ENCODE measurements at regions not wholly inside any gene's neighbourhood (a gene's known extent, or its start where the extent isn't known, plus 50 kb on each side); places are given as distances from the start of the nearest gene placed in this dataset.

GRCh38 chr12:115216301-115216700 is 532.3 kb upstream of the TBX3 start:
- Histone ChIP-seq H3K9ac (ENCODE audit: insufficient read depth in 1 of 2, low read length in 2 of 2) (no peak overlapping the region), H3K36me3 (ENCODE audit: control insufficient read depth in 4 of 4, insufficient read depth in 4 of 4, low read length in 4 of 4) (no peaks in the 10 kb centered on the region), H3K27me3 (ENCODE audit: control insufficient read depth in 3 of 3, insufficient read depth in 3 of 3, low read length in 2 of 3) (no peaks in the 10 kb centered on the region), H3K27ac (ENCODE audit: low read depth in 1 of 2, low read length in 1 of 2) (no peak overlapping the region), H3K4me1 (ENCODE audit: control insufficient read depth in 5 of 5, insufficient read depth in 5 of 5, low read length in 5 of 5) (peaks cover 0 to 23% (median 0%) of the 10 kb centered on the region in 5 donors), H3K9me3 (ENCODE audit: control insufficient read depth in 4 of 4, insufficient read depth in 3 of 4, low read length in 3 of 4) (no peaks in the 10 kb centered on the region), H3K4me3 (no peak overlapping the region)
- no peak for ATAC-seq (ENCODE audit: insufficient read depth, low FRiP score)
- DNase-seq: peak in 2 of 3 donors; percentile 28 to 38
- WGBS, 2 donors: 69 to 81% methylated on average over 5 of the region's 5 CpGs
- TF ChIP-seq CTCF (IDR thresholded peaks at IDR 0.05; ENCODE audit: control extremely low read depth, extremely low read depth): no peak

- H3K9ac ChIP-seq (ENCODE audit: insufficient read depth in 1 of 2, low read length in 2 of 2): no peak overlapping the region
- peaks cover 0 to 28% (median 4%) of the 10 kb centered on the region in 5 donors for H3K4me1 ChIP-seq (ENCODE audit: control insufficient read depth in 5 of 5, insufficient read depth in 5 of 5, low read length in 5 of 5)
- no peaks in the 10 kb centered on the region for H3K27me3 ChIP-seq (ENCODE audit: control insufficient read depth in 3 of 3, insufficient read depth in 3 of 3, low read length in 2 of 3)
- H3K36me3 ChIP-seq (ENCODE audit: control insufficient read depth in 4 of 4, insufficient read depth in 4 of 4, low read length in 4 of 4): no peaks in the 10 kb centered on the region
- 79 to 83% methylated on average over 3 of the region's 3 CpGs for WGBS, 2 donors
- H3K9me3 ChIP-seq (ENCODE audit: control insufficient read depth in 4 of 4, insufficient read depth in 3 of 4, low read length in 3 of 4): no peaks in the 10 kb centered on the region
- no peak for TF ChIP-seq CTCF (IDR thresholded peaks at IDR 0.05; ENCODE audit: control extremely low read depth, extremely low read depth)
- DNase-seq (peak in 2 of 3 donors; percentile 78 to 82), ATAC-seq (ENCODE audit: insufficient read depth, low FRiP score) (no peak)
- H3K27ac ChIP-seq (ENCODE audit: low read depth in 1 of 2, low read length in 1 of 2): no peak overlapping the region
- no peak overlapping the region for H3K4me3 ChIP-seq
Measured at GRCh38 chr12:115215544-115215943, 531.6 kb upstream of the TBX3 start.

GRCh38 chr12:115213538-115214016 is 529.6 kb upstream of the TBX3 start:
- no peak overlapping the region for H3K9ac ChIP-seq (ENCODE audit: insufficient read depth in 1 of 2, low read length in 2 of 2)
- no peak for TF ChIP-seq CTCF (IDR thresholded peaks at IDR 0.05; ENCODE audit: control extremely low read depth, extremely low read depth)
- ATAC-seq (ENCODE audit: insufficient read depth, low FRiP score): no peak
- no peak overlapping the region for H3K4me3 ChIP-seq
- H3K9me3 ChIP-seq (ENCODE audit: control insufficient read depth in 4 of 4, insufficient read depth in 3 of 4, low read length in 3 of 4): no peaks in the 10 kb centered on the region
- no peaks in the 10 kb centered on the region for H3K36me3 ChIP-seq (ENCODE audit: control insufficient read depth in 4 of 4, insufficient read depth in 4 of 4, low read length in 4 of 4)
- WGBS, 2 donors: 41 to 51% methylated on average over 6 of the region's 6 CpGs
- H3K27ac ChIP-seq (ENCODE audit: low read depth in 1 of 2, low read length in 1 of 2): peak overlapping the region in 1 of 2 donors; percentile 26
- peak in 2 of 3 donors; percentile 56 to 75 for DNase-seq
- peaks cover 0 to 28% (median 4%) of the 10 kb centered on the region in 5 donors for H3K4me1 ChIP-seq (ENCODE audit: control insufficient read depth in 5 of 5, insufficient read depth in 5 of 5, low read length in 5 of 5)
- no peaks in the 10 kb centered on the region for H3K27me3 ChIP-seq (ENCODE audit: control insufficient read depth in 3 of 3, insufficient read depth in 3 of 3, low read length in 2 of 3)

- Histone ChIP-seq H3K9ac (ENCODE audit: insufficient read depth in 1 of 2, low read length in 2 of 2) (no peak overlapping the region), H3K4me1 (ENCODE audit: control insufficient read depth in 5 of 5, insufficient read depth in 5 of 5, low read length in 5 of 5) (peaks cover 0 to 28% (median 4%) of the 10 kb centered on the region in 5 donors), H3K27ac (ENCODE audit: low read depth in 1 of 2, low read length in 1 of 2) (no peak overlapping the region), H3K9me3 (ENCODE audit: control insufficient read depth in 4 of 4, insufficient read depth in 3 of 4, low read length in 3 of 4) (no peaks in the 10 kb centered on the region), H3K36me3 (ENCODE audit: control insufficient read depth in 4 of 4, insufficient read depth in 4 of 4, low read length in 4 of 4) (no peaks in the 10 kb centered on the region), H3K4me3 (no peak overlapping the region), H3K27me3 (ENCODE audit: control insufficient read depth in 3 of 3, insufficient read depth in 3 of 3, low read length in 2 of 3) (no peaks in the 10 kb centered on the region)
- no peak for ATAC-seq (ENCODE audit: insufficient read depth, low FRiP score)
- 79 to 80% methylated on average over 1 of the region's 1 CpG for WGBS, 2 donors
- no peak for DNase-seq
- TF ChIP-seq CTCF (IDR thresholded peaks at IDR 0.05; ENCODE audit: control extremely low read depth, extremely low read depth): no peak
Measured at GRCh38 chr12:115213118-115213517, 529.1 kb upstream of the TBX3 start.
